Lower leg skin (tissue), 4 donors: ENCODE measurements at regions not wholly inside any gene's neighbourhood (a gene's known extent, or its start where the extent isn't known, plus 50 kb on each side); places are given as distances from the start of the nearest gene placed in this dataset.
"Not testable (repeated sequence)": the region's sequence is repeated elsewhere in the genome, so short reads cannot be mapped to it uniquely, and the experiment has no call there.

Experiments used
- DNase-seq, 2 donors: peaks; one replicate each; pipeline ENCODE4 v3.0.0-alpha.2; 2019; ENCODE audit warnings: low spot score in 2 of 2
- H3K4me3 ChIP-seq: fragments of 200-600 bp; sonication (generic); 2 replicates; pipeline ENCODE4 v1.5.1; 2017; ENCODE audit warnings: mild to moderate bottlenecking, low read depth; ENCODE audit not compliant: poor library complexity, severe bottlenecking
- CTCF ChIP-seq, 3 donors: fragments of 450-650 bp; IDR thresholded peaks; one replicate each; pipeline ENCODE4 v1.5.1; 2016; ENCODE audit warnings: antibody characterized with exemption in 3 of 3, mild to moderate bottlenecking in 3 of 3, moderate library complexity in 2 of 3
- POLR2A ChIP-seq, 2 donors: fragments of 450-650 bp; IDR thresholded peaks; one replicate each; pipeline ENCODE4 v1.6.1; 2016 to 2017; ENCODE audit warnings: antibody characterized with exemption in 2 of 2, mild to moderate bottlenecking in 1 of 2, moderate library complexity in 1 of 2
- WGBS, 2 donors: methylation state at CpG; one replicate each; pipeline ENCODE4 v1.1.5; 2018; 5-methylcytosine and 5-hydroxymethylcytosine counted together
- intact Hi-C: fragments of 100-400 bp; cut with DNase I; formaldehyde crosslinking; loops from one replicate; pipeline ENCODE4 v1.15.0; 2023; ENCODE audit warnings: low total_unique reads

- intact Hi-C loops = no loop called here
- TF ChIP-seq POLR2A (IDR thresholded peaks at IDR 0.05) = no peak
- no peak for TF ChIP-seq CTCF (IDR thresholded peaks at IDR 0.05)
- 74 to 83% methylated on average over 2 of the region's 2 CpGs for WGBS, 2 donors
- H3K4me3 ChIP-seq = no peak overlapping the region
- DNase-seq = no peak
Observed at GRCh38 chr11:36743039-36743438, 145.0 kb upstream of the RAG2 start.

- DNase-seq = no peak
- intact Hi-C loops = no loop called here
- TF ChIP-seq CTCF (IDR thresholded peaks at IDR 0.05) = no peak
- TF ChIP-seq POLR2A (IDR thresholded peaks at IDR 0.05) = no peak
- H3K4me3 ChIP-seq = no peak overlapping the region
Observed at GRCh38 chr11:36741515-36741914, 143.5 kb upstream of the RAG2 start.

- 47 to 55% methylated on average over 3 of the region's 3 CpGs for WGBS, 2 donors
- TF ChIP-seq CTCF (IDR thresholded peaks at IDR 0.05) = no peak
- TF ChIP-seq POLR2A (IDR thresholded peaks at IDR 0.05) = no peak
- intact Hi-C loops = no loop called here
- DNase-seq = no peak
- no peak overlapping the region for H3K4me3 ChIP-seq
Observed at GRCh38 chr11:36738292-36738861, 140.3 kb upstream of the RAG2 start.

- intact Hi-C loops = no loop called here
- DNase-seq = no peak
- 72 to 77% methylated on average over 3 of the region's 3 CpGs for WGBS, 2 donors
Observed at GRCh38 chr11:36736103-36736502, 138.1 kb upstream of the RAG2 start.

GRCh38 chr11:36733721-36734120 is 135.7 kb upstream of the RAG2 start:
- DNase-seq, H3K4me3 ChIP-seq, intact Hi-C loops: not testable (repeated sequence)
- 92 to 96% methylated on average over 10 of the region's 10 CpGs for WGBS, 2 donors

More at GRCh38 chr11:36736103-36736502, 138.1 kb upstream of the RAG2 start:
- TF ChIP-seq POLR2A (IDR thresholded peaks at IDR 0.05) (no peak), CTCF (IDR thresholded peaks at IDR 0.05) (no peak)
- H3K4me3 ChIP-seq = no peak overlapping the region

GRCh38 chr11:36730761-36731160 is 132.7 kb upstream of the RAG2 start:
- WGBS, 2 donors = 82 to 97% methylated on average over 2 of the region's 2 CpGs
- no peak overlapping the region for H3K4me3 ChIP-seq
- DNase-seq = no peak
- intact Hi-C loops = no loop called here
- no peak for TF ChIP-seq CTCF (IDR thresholded peaks at IDR 0.05)
- TF ChIP-seq POLR2A (IDR thresholded peaks at IDR 0.05) = no peak
